T-cell (primary cell): ENCODE measurements at regions not wholly inside any gene's neighbourhood (a gene's known extent, or its start where the extent isn't known, plus 50 kb on each side); places are given as distances from the start of the nearest gene placed in this dataset.

Experiments used
- ATAC-seq, 4 experiments: fragments of 200-7000 bp in 3 of 4; fragments of 150-1000 bp in 1 of 4; cut with Tn5 transposase; replicated peaks in 1 of 4; 1 replicate in 3 of 4; 2 replicates in 1 of 4; pipeline ENCODE4 v1.10.0; 2021; ENCODE audit warnings: moderate library complexity in 3 of 4, mild to moderate bottlenecking in 2 of 4, moderate number of reproducible peaks in 1 of 4
- CTCF ChIA-PET, 2 donors: fragments of 300-600 bp; sonication (Branson Sonifier 250); formaldehyde crosslinking; loops; one replicate each; lab custom pipeline; 2022; ENCODE audit warnings: antibody characterized with exemption in 2 of 2; lab: Charles Lee
- POLR2A ChIA-PET, 2 donors: fragments of 300-600 bp; sonication (Branson Sonifier 250); formaldehyde crosslinking; loops; one replicate each; lab custom pipeline; 2022; ENCODE audit warnings: antibody characterized with exemption in 2 of 2; lab: Charles Lee
- DNase-seq, 35 experiments: peaks; one replicate each; pipeline versions ENCODE4 v3.0.0 to v3.0.0-alpha.2; 2013 to 2023
- H3K27ac ChIP-seq: one replicate; pipeline ENCODE4 v1.5.1; 2013; ENCODE audit warnings: low read length
- H3K27me3 ChIP-seq, 2 experiments: replicated peaks in 1 of 2; 1 replicate in 1 of 2; 2 replicates in 1 of 2; pipeline versions ENCODE4 v1.6.1 to v1.7.0; 2013; ENCODE audit warnings: low read length in 1 of 2, mixed read lengths in 1 of 2; ENCODE audit not compliant: control insufficient read depth in 2 of 2, insufficient read depth in 2 of 2; ENCODE audit errors: extremely low read depth in 1 of 2
- H3K36me3 ChIP-seq, 2 donors: 1 replicate in 1 of 2; 2 replicates in 1 of 2; pipeline versions ENCODE4 v1.6.1 to v1.7.0; 2013; ENCODE audit warnings: low read length in 1 of 2; ENCODE audit not compliant: control insufficient read depth in 2 of 2, insufficient read depth in 1 of 2; ENCODE audit errors: extremely low read depth in 1 of 2
- H3K4me1 ChIP-seq, 2 experiments: 1 replicate in 1 of 2; 2 replicates in 1 of 2; pipeline versions ENCODE4 v1.6.1 to v1.7.0; 2013; ENCODE audit warnings: low read length in 2 of 2, mixed read lengths in 1 of 2; ENCODE audit not compliant: insufficient read depth in 2 of 2, control insufficient read depth in 1 of 2; ENCODE audit errors: extremely low read depth in 1 of 2
- H3K4me3 ChIP-seq, 2 donors: 1 replicate in 1 of 2; 2 replicates in 1 of 2; pipeline versions ENCODE4 v1.5.1 to v1.7.0; 2013; ENCODE audit warnings: mild to moderate bottlenecking in 2 of 2, low read length in 1 of 2, moderate library complexity in 1 of 2; ENCODE audit not compliant: control insufficient read depth in 1 of 2; ENCODE audit errors: extremely low read depth in 1 of 2
- H3K9me3 ChIP-seq: 2 replicates; pipeline ENCODE4 v1.7.0; 2013
- H3K27ac Mint-ChIP-seq, 2 donors: one replicate each; pipeline ENCODE4 v1.8.0; 2020 to 2021; ENCODE audit warnings: mild to moderate bottlenecking in 2 of 2, mixed read lengths in 2 of 2
- H3K27me3 Mint-ChIP-seq, 2 donors: one replicate each; pipeline ENCODE4 v1.8.0; 2021 to 2022; ENCODE audit warnings: mixed read lengths in 2 of 2
- H3K36me3 Mint-ChIP-seq: one replicate; pipeline ENCODE4 v1.8.0; 2021; ENCODE audit warnings: mixed read lengths
- H3K4me1 Mint-ChIP-seq, 3 donors: one replicate each; pipeline ENCODE4 v1.8.0; 2020 to 2022; ENCODE audit warnings: mixed read lengths in 3 of 3, mild to moderate bottlenecking in 1 of 3
- H3K4me3 Mint-ChIP-seq, 3 donors: one replicate each; pipeline ENCODE4 v1.8.0; 2020 to 2022; ENCODE audit warnings: mild to moderate bottlenecking in 3 of 3, mixed read lengths in 3 of 3, moderate library complexity in 3 of 3
- H3K9me3 Mint-ChIP-seq, 3 donors: one replicate each; pipeline ENCODE4 v1.8.0; 2020 to 2022; ENCODE audit warnings: mixed read lengths in 3 of 3
- WGBS: methylation state at CpG from one replicate; pipeline ENCODE4 v1.1.5; 2013; ENCODE audit warnings: missing lambda C conversion rate; ENCODE audit not compliant: insufficient coverage; 5-methylcytosine and 5-hydroxymethylcytosine counted together

DNA sequence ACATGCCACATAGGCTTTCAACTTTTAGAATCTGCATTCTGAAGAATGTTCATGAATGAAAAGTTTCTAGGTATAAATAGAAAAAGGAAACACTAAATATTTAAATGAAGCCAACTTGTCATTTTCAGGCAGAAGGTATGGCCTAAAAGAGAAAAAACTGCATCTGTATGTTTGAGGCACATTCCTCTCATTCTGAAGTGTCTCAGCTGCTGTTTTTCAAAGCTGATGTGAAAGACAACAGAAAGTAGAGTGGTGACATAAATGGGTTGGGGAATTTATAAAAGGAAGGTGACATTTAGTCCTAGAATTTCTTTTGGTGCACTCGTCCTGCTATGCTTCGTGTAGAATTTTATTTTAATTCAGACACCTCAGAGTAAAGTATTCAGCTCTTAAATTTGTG lies 539.6 kb upstream of the SLITRK5 start:
- H3K9me3 Mint-ChIP-seq = peaks cover 0 to 8% (median 4%) of the 10 kb centered on the region in 3 donors
- no peak for DNase-seq
- H3K36me3 ChIP-seq = no peaks in the 10 kb centered on the region
- H3K27me3 Mint-ChIP-seq = no peaks in the 10 kb centered on the region
- H3K27ac ChIP-seq = no peak overlapping the region
- no peak overlapping the region for H3K4me3 Mint-ChIP-seq
- no CpG with 5 or more reads among the region's 2 CpGs for WGBS
- ATAC-seq = no peak
- no peaks in the 10 kb centered on the region for H3K4me1 Mint-ChIP-seq
- H3K4me1 ChIP-seq = no peaks in the 10 kb centered on the region
- no peak overlapping the region for H3K27ac Mint-ChIP-seq
- H3K4me3 ChIP-seq = no peak overlapping the region
- ChIA-PET CTCF (no interaction called here), POLR2A (interaction anchor here in 1 of 2 donors (0.6 kb wide), 2 partner anchors 36 to 231 kb away, joined by 3 read pairs; no protein-coding TSS in a partner anchor)
- H3K36me3 Mint-ChIP-seq = no peaks in the 10 kb centered on the region
- no peaks in the 10 kb centered on the region for H3K9me3 ChIP-seq
- no peaks in the 10 kb centered on the region for H3K27me3 ChIP-seq

DNA sequence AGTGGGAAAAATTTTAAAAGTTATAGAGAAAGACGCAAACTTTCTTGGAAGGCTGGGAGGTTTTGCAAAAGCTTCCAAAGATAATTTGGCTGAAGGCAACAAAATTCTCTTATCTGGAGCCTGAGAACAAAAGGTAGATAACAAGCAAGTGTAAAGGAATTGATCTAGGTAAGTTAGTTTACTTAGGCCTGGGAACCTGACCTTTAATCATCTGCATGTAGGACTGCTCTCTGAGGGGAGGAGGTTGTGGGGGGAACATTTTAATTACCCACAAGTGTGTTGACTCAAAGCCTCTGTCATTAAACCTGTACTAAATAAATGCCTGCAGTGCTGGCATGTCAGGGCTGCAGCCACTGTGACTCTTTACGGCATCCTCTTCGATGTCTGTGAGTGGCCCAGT lies 532.3 kb upstream of the SLITRK5 start:
- DNase-seq (no peak), ATAC-seq (no peak)
- 93% methylated on average over 3 of the region's 3 CpGs for WGBS
- ChIA-PET POLR2A (no interaction called here), CTCF (no interaction called here)
- Mint-ChIP-seq H3K9me3 (peaks cover 0 to 13% (median 4%) of the 10 kb centered on the region in 3 donors), H3K27ac (no peak overlapping the region), H3K4me1 (no peaks in the 10 kb centered on the region), H3K4me3 (no peak overlapping the region), H3K27me3 (no peaks in the 10 kb centered on the region), H3K36me3 (no peaks in the 10 kb centered on the region)
- H3K4me3 ChIP-seq = no peak overlapping the region
- H3K27me3 ChIP-seq = no peaks in the 10 kb centered on the region
- H3K27ac ChIP-seq = no peak overlapping the region
- no peaks in the 10 kb centered on the region for H3K36me3 ChIP-seq
- H3K9me3 ChIP-seq = no peaks in the 10 kb centered on the region
- no peaks in the 10 kb centered on the region for H3K4me1 ChIP-seq

DNA sequence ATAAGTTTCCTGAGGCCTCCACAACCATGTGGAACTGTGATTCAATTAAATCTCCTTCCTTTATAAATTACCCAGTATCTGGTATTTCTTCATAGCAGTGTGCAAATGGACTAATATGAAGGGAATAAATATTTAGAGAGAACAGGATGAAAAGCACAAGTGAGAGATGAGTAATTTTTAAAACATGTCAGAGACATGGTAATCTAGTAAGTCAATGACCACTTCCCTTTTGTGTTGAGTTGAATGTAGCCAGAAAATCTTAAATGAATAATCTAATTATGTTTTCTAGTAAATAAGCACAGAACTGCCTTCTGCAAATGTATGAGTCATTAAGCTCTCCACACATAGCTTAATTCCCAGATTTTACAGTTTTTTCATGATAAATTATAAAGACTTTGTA lies 524.1 kb upstream of the SLITRK5 start:
- Histone ChIP-seq H3K9me3 (no peaks in the 10 kb centered on the region), H3K27ac (no peak overlapping the region), H3K27me3 (no peaks in the 10 kb centered on the region), H3K4me1 (no peaks in the 10 kb centered on the region), H3K4me3 (no peak overlapping the region), H3K36me3 (no peaks in the 10 kb centered on the region)
- peaks cover 0 to 5% (median 0%) of the 10 kb centered on the region in 3 donors for H3K9me3 Mint-ChIP-seq
- H3K4me1 Mint-ChIP-seq = no peaks in the 10 kb centered on the region
- no peaks in the 10 kb centered on the region for H3K27me3 Mint-ChIP-seq
- ChIA-PET CTCF (no interaction called here), POLR2A (interaction anchor here in 1 of 2 donors (0.6 kb wide), 1 partner anchor 32 kb away, joined by 4 read pairs; no protein-coding TSS in a partner anchor)
- no peak for ATAC-seq
- no peak overlapping the region for H3K27ac Mint-ChIP-seq
- no peaks in the 10 kb centered on the region for H3K36me3 Mint-ChIP-seq
- H3K4me3 Mint-ChIP-seq = no peak overlapping the region
- DNase-seq = no peak

- Mint-ChIP-seq H3K36me3 (no peaks in the 10 kb centered on the region), H3K27me3 (no peaks in the 10 kb centered on the region), H3K27ac (no peak overlapping the region), H3K4me3 (no peak overlapping the region), H3K9me3 (peaks cover 0 to 12% (median 1%) of the 10 kb centered on the region in 3 donors), H3K4me1 (no peaks in the 10 kb centered on the region)
- DNase-seq = no peak
- Histone ChIP-seq H3K27me3 (no peaks in the 10 kb centered on the region), H3K27ac (no peak overlapping the region), H3K4me3 (no peak overlapping the region), H3K36me3 (no peaks in the 10 kb centered on the region), H3K9me3 (no peaks in the 10 kb centered on the region), H3K4me1 (no peaks in the 10 kb centered on the region)
- no CpG with 5 or more reads among the region's 3 CpGs for WGBS
- ChIA-PET CTCF (no interaction called here), POLR2A (no interaction called here)
- ATAC-seq = no peak
These were observed 517.8 kb upstream of the SLITRK5 start for GRCh38 chr13:87153371-87153770.

GRCh38 chr13:87166348-87166747 lies 504.8 kb upstream of the SLITRK5 start:
- Histone ChIP-seq H3K36me3 (no peaks in the 10 kb centered on the region), H3K9me3 (no peaks in the 10 kb centered on the region), H3K4me1 (no peaks in the 10 kb centered on the region), H3K27ac (no peak overlapping the region), H3K27me3 (no peaks in the 10 kb centered on the region), H3K4me3 (no peak overlapping the region)
- DNase-seq = no peak
- ChIA-PET CTCF (no interaction called here), POLR2A (interaction anchor here in 1 of 2 donors (0.6 kb wide), 1 partner anchor 10 kb away, joined by 3 read pairs; no protein-coding TSS in a partner anchor)
- Mint-ChIP-seq H3K4me3 (no peak overlapping the region), H3K36me3 (no peaks in the 10 kb centered on the region), H3K27me3 (no peaks in the 10 kb centered on the region), H3K4me1 (no peaks in the 10 kb centered on the region), H3K27ac (no peak overlapping the region), H3K9me3 (peaks cover 3 to 15% (median 8%) of the 10 kb centered on the region in 3 donors)
- WGBS = 78% methylated on average over 1 of the region's 3 CpGs
- no peak for ATAC-seq

- peaks cover 0 to 15% (median 8%) of the 10 kb centered on the region in 3 donors for H3K9me3 Mint-ChIP-seq
- no peak overlapping the region for H3K4me3 Mint-ChIP-seq
- no peaks in the 10 kb centered on the region for H3K4me1 Mint-ChIP-seq
- no peak for ATAC-seq
- Histone ChIP-seq H3K27me3 (no peaks in the 10 kb centered on the region), H3K4me3 (no peak overlapping the region), H3K36me3 (no peaks in the 10 kb centered on the region), H3K9me3 (no peaks in the 10 kb centered on the region), H3K27ac (no peak overlapping the region), H3K4me1 (no peaks in the 10 kb centered on the region)
- H3K27ac Mint-ChIP-seq = no peak overlapping the region
- H3K27me3 Mint-ChIP-seq = no peaks in the 10 kb centered on the region
- H3K36me3 Mint-ChIP-seq = no peaks in the 10 kb centered on the region
- POLR2A ChIA-PET = no interaction called here
- DNase-seq = no peak
- 73% methylated on average over 2 of the region's 5 CpGs for WGBS
- CTCF ChIA-PET = no interaction called here
These were observed 502.8 kb upstream of the SLITRK5 start for GRCh38 chr13:87168390-87168789.

- no peaks in the 10 kb centered on the region for H3K4me1 ChIP-seq
- no peak overlapping the region for H3K27ac Mint-ChIP-seq
- H3K36me3 Mint-ChIP-seq = no peaks in the 10 kb centered on the region
- peaks cover 0 to 15% (median 10%) of the 10 kb centered on the region in 3 donors for H3K9me3 Mint-ChIP-seq
- no peaks in the 10 kb centered on the region for H3K27me3 ChIP-seq
- no peak for DNase-seq
- no peaks in the 10 kb centered on the region for H3K36me3 ChIP-seq
- ATAC-seq = no peak
- CTCF ChIA-PET = no interaction called here
- no peak overlapping the region for H3K4me3 ChIP-seq
- no peaks in the 10 kb centered on the region for H3K9me3 ChIP-seq
- POLR2A ChIA-PET = no interaction called here
- no peak overlapping the region for H3K4me3 Mint-ChIP-seq
- H3K27ac ChIP-seq = no peak overlapping the region
- H3K4me1 Mint-ChIP-seq = no peaks in the 10 kb centered on the region
- H3K27me3 Mint-ChIP-seq = no peaks in the 10 kb centered on the region
- no CpG with 5 or more reads among the region's 2 CpGs for WGBS
These were observed 501.8 kb upstream of the SLITRK5 start for GRCh38 chr13:87169337-87169736.
